Skeletal muscle tissue (tissue), 3 donors: ENCODE measurements at regions not wholly inside any gene's neighbourhood (a gene's known extent, or its start where the extent isn't known, plus 50 kb on each side); places are given as distances from the start of the nearest gene placed in this dataset.

Source experiments
- H3K27ac ChIP-seq: one replicate; pipeline ENCODE4 v1.7.0; 2013; ENCODE audit warnings: mild to moderate bottlenecking, low read depth, low read length, inconsistent platforms
- H3K27me3 ChIP-seq, 3 donors: one replicate each; pipeline ENCODE4 v1.7.0; 2013; ENCODE audit warnings: low read length in 3 of 3; ENCODE audit not compliant: control insufficient read depth in 3 of 3, insufficient read depth in 3 of 3
- H3K36me3 ChIP-seq, 3 donors: one replicate each; pipeline ENCODE4 v1.7.0; 2013; ENCODE audit warnings: low read length in 3 of 3; ENCODE audit not compliant: control insufficient read depth in 3 of 3, insufficient read depth in 3 of 3
- H3K4me1 ChIP-seq, 3 donors: one replicate each; pipeline ENCODE4 v1.7.0; 2013; ENCODE audit warnings: low read length in 3 of 3, mild to moderate bottlenecking in 3 of 3; ENCODE audit not compliant: control insufficient read depth in 3 of 3, insufficient read depth in 3 of 3
- H3K4me3 ChIP-seq, 3 donors: one replicate each; pipeline ENCODE4 v1.7.0; 2013; ENCODE audit warnings: low read length in 3 of 3
- H3K9ac ChIP-seq, 3 donors: one replicate each; pipeline ENCODE4 v1.7.0; 2013; ENCODE audit warnings: low read length in 3 of 3, mild to moderate bottlenecking in 3 of 3, moderate library complexity in 2 of 3, low read depth in 1 of 3
- H3K9me3 ChIP-seq, 3 donors: one replicate each; pipeline ENCODE4 v1.7.0; 2013; ENCODE audit warnings: low read length in 3 of 3; ENCODE audit not compliant: control insufficient read depth in 3 of 3
- donor health status: Osteomylitis.

DNA sequence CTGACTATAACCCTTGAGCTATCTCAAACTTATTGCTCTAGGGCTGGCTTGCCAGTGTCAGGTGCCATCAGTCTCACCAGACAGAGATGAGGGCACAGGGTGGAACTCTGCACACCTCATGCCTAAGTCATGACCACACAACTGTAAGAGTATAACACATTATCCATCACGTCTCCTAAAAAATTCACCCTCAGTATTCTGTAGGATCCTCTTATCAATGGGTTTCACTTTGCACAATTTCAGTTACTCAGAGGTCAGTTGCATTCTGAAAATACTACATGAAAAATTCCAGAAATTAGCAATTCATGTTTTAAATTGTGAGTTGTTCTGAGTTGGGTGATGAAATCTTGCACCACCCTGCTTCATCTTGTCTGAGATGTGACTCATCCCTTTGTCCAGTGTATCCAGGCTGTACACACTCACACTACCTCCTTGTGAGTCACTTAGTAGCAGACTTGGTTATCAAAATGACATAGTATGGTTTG, 690.9 kb upstream of the CDH18 start:
- no peak overlapping the region for H3K9ac ChIP-seq
- no peak overlapping the region for H3K4me3 ChIP-seq
- H3K9me3 ChIP-seq = no peaks in the 10 kb centered on the region
- no peaks in the 10 kb centered on the region for H3K4me1 ChIP-seq
- H3K27ac ChIP-seq = no peak overlapping the region
- H3K27me3 ChIP-seq = no peaks in the 10 kb centered on the region
- H3K36me3 ChIP-seq = no peaks in the 10 kb centered on the region

DNA sequence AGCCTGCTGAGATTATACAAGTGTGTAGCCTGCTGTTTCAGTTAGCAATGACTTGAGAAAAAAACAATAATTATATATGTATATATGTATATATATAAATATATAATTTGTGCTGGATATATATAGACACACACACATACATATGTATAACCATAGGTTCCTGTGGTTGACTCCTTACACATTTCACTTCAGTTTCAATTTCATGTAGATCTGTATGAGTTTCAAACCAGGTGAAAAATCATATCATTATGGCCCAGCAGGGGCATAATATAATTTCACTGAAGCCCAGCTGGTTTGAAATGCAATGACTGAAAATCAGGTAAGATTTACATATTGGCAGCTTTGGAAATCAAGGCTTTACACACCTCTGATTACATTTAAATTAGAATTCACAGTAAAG, 690.4 kb upstream of the CDH18 start:
- H3K4me1 ChIP-seq = no peaks in the 10 kb centered on the region
- H3K27me3 ChIP-seq = no peaks in the 10 kb centered on the region
- no peak overlapping the region for H3K4me3 ChIP-seq
- H3K9ac ChIP-seq = no peak overlapping the region
- no peaks in the 10 kb centered on the region for H3K36me3 ChIP-seq
- no peaks in the 10 kb centered on the region for H3K9me3 ChIP-seq
- H3K27ac ChIP-seq = no peak overlapping the region

DNA sequence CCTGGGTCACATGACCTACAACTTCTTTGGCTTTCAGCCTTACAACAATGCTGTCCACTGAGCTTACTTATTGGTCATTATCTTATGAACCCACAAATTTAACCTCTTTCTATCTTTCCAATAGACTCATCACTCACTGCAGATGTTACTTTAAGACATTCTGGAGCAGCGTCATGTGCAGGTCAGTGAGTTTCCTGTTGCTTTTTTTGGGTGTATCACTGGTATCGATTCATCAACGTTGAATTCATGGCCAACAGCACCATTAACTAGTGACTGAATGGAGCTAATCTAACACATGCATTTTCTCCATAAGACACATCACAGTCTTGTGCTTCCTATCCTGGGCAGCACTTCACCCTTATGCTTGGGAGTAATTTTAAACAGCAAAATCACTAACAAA, 672.6 kb upstream of the CDH18 start:
- H3K27me3 ChIP-seq = no peaks in the 10 kb centered on the region
- H3K27ac ChIP-seq = no peak overlapping the region
- no peaks in the 10 kb centered on the region for H3K36me3 ChIP-seq
- no peaks in the 10 kb centered on the region for H3K4me1 ChIP-seq
- no peak overlapping the region for H3K4me3 ChIP-seq
- H3K9me3 ChIP-seq = no peaks in the 10 kb centered on the region
- no peak overlapping the region for H3K9ac ChIP-seq

- Histone ChIP-seq H3K4me3 (no peak overlapping the region), H3K9me3 (no peaks in the 10 kb centered on the region), H3K36me3 (no peaks in the 10 kb centered on the region), H3K4me1 (no peaks in the 10 kb centered on the region), H3K27me3 (no peaks in the 10 kb centered on the region), H3K9ac (no peak overlapping the region), H3K27ac (no peak overlapping the region)
These were observed 668.3 kb upstream of the CDH18 start for GRCh38 chr5:20656262-20656661.

DNA sequence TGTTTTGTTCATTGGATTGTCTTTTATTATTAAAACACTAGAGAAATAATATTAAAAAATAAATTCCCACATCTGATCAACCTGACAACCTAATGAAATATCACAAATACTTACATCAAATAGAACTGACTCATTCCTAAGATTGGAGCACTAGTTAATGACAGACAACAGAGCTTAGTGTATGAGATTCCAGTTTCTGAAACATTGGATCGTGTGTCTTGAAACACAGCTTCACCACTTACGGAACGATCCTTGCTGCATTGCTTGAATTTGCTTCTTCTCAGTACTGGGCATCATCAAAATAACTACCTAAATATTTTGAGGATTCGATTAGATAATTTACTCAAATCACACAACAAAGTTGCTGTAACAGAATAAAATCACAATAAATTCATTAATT, 667.2 kb upstream of the CDH18 start:
- no peaks in the 10 kb centered on the region for H3K27me3 ChIP-seq
- H3K4me1 ChIP-seq = no peaks in the 10 kb centered on the region
- no peaks in the 10 kb centered on the region for H3K9me3 ChIP-seq
- no peak overlapping the region for H3K4me3 ChIP-seq
- no peak overlapping the region for H3K27ac ChIP-seq
- H3K36me3 ChIP-seq = no peaks in the 10 kb centered on the region
- no peak overlapping the region for H3K9ac ChIP-seq

GRCh38 chr5:20654746-20655145, 666.7 kb upstream of the CDH18 start:
- H3K27me3 ChIP-seq = no peaks in the 10 kb centered on the region
- H3K9me3 ChIP-seq = no peaks in the 10 kb centered on the region
- H3K4me3 ChIP-seq = no peak overlapping the region
- H3K27ac ChIP-seq = no peak overlapping the region
- H3K4me1 ChIP-seq = no peaks in the 10 kb centered on the region
- H3K9ac ChIP-seq = no peak overlapping the region
- no peaks in the 10 kb centered on the region for H3K36me3 ChIP-seq

DNA sequence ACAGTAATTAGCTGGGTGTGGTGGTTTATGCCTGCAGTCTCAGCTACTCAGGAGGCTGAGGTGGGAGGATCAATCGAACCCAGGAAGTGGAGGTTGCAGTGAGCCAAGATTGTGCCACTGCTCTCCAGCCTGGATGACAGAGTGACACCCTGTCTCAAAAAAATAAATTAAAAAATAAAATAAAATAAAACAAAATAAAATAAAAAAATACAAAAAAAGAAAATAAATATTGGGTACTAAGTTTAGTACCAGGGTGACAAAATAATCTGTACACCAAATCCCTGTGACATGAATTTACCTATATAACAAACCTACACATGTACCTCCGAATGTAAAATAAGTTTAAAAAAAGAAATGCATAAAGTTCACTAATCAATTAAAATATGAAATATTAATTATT, 666.0 kb upstream of the CDH18 start:
- H3K27ac ChIP-seq = no peak overlapping the region
- no peaks in the 10 kb centered on the region for H3K4me1 ChIP-seq
- H3K9ac ChIP-seq = no peak overlapping the region
- no peaks in the 10 kb centered on the region for H3K36me3 ChIP-seq
- no peak overlapping the region for H3K4me3 ChIP-seq
- no peaks in the 10 kb centered on the region for H3K27me3 ChIP-seq
- H3K9me3 ChIP-seq = no peaks in the 10 kb centered on the region

DNA sequence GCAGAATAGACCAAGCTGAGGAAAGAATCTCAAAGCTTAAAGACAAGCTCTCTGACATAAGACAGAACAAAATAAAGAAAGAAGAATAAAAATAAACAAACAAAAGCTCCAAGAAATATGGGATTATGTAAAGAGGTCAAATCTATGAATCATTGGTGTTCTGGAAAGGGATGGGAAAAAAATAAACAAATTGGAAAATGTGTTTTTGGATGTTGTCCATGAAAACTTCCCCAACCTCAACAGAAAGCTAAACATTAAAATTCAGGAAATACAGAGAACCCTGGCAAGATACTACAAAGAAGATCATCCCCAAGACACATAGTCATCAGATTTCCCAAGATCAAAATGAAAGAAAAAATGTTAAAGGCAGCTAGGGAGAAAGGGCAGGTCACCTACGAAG, 662.0 kb upstream of the CDH18 start:
- H3K4me1 ChIP-seq = no peaks in the 10 kb centered on the region
- no peaks in the 10 kb centered on the region for H3K9me3 ChIP-seq
- no peaks in the 10 kb centered on the region for H3K36me3 ChIP-seq
- H3K9ac ChIP-seq = no peak overlapping the region
- H3K4me3 ChIP-seq = no peak overlapping the region
- no peaks in the 10 kb centered on the region for H3K27me3 ChIP-seq
- no peak overlapping the region for H3K27ac ChIP-seq

DNA sequence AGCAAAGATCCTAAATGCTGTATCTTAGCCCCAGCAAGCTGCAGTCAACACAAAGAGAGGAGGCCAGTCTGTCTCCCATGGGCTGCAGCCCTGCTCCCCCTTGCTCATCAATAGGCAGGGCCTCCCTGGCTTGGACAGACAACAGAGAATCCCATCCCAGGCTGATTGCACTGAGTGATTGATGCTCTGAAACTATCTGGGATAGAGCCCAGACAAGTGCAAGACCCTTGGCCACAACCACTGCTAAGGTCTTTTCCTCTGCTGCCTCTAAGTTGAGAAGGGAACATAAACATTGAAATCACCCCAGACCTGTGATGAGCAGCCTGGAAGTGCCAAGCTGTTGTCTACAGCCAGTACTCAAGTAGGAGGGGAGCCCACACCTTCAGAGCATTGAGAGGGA, 661.0 kb upstream of the CDH18 start:
- H3K4me1 ChIP-seq = no peaks in the 10 kb centered on the region
- H3K27me3 ChIP-seq = no peaks in the 10 kb centered on the region
- no peaks in the 10 kb centered on the region for H3K9me3 ChIP-seq
- H3K4me3 ChIP-seq = no peak overlapping the region
- H3K36me3 ChIP-seq = no peaks in the 10 kb centered on the region
- H3K9ac ChIP-seq = no peak overlapping the region
- no peak overlapping the region for H3K27ac ChIP-seq

DNA sequence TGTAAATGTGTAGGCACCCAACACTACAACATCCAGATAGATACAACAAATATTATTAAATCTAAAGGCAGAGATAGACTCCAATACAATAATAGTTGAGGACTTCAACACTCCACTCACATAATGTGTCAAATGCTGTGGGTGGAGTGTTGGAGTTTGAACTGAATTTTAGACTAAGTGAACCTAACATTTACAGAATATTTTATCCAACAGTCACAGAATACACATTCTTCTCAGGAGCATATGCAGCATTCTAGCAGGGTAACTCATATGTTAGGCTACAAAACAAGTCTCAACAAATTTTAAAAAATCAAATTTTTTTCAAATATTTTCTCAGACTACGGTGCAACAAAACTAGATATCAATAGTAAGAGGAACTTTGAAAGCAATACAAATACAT, 648.7 kb upstream of the CDH18 start:
- Histone ChIP-seq H3K27ac (no peak overlapping the region), H3K4me1 (no peaks in the 10 kb centered on the region), H3K4me3 (no peak overlapping the region), H3K9ac (no peak overlapping the region), H3K9me3 (no peaks in the 10 kb centered on the region), H3K36me3 (no peaks in the 10 kb centered on the region), H3K27me3 (no peaks in the 10 kb centered on the region)

- Histone ChIP-seq H3K9me3 (no peaks in the 10 kb centered on the region), H3K4me1 (no peaks in the 10 kb centered on the region), H3K9ac (no peak overlapping the region), H3K4me3 (no peak overlapping the region), H3K36me3 (no peaks in the 10 kb centered on the region), H3K27me3 (no peaks in the 10 kb centered on the region), H3K27ac (no peak overlapping the region)
These were observed 631.6 kb upstream of the CDH18 start for GRCh38 chr5:20619591-20619990.
